ENCODE measurements at regions not wholly inside any gene's neighbourhood (a gene's known extent, or its start where the extent isn't known, plus 50 kb on each side); places are given as distances from the start of the nearest gene placed in this dataset.

- TF ChIP-seq CTCF (IDR thresholded peaks at IDR 0.05) (no peak), POLR2A (IDR thresholded peaks at IDR 0.05) (no peak)
Observed at GRCh38 chr13:38452656-38453055, 103.0 kb downstream of the UFM1 start.

Measured in adrenal gland (tissue), 5 donors.